ENCODE measurements at regions not wholly inside any gene's neighbourhood (a gene's known extent, or its start where the extent isn't known, plus 50 kb on each side); places are given as distances from the start of the nearest gene placed in this dataset.

GRCh38 chr3:181660337-181660736 lies 51.4 kb upstream of the SOX2 start:
- WGBS (ENCODE audit: insufficient coverage, insufficient read length) = no CpG with 5 or more reads among the region's 2 CpGs
- Histone ChIP-seq H3K4me1 (ENCODE audit: control insufficient read depth, insufficient read depth, low read length) (no peaks in the 10 kb centered on the region), H3K4me3 (ENCODE audit: low read length) (no peak overlapping the region), H3K36me3 (ENCODE audit: control insufficient read depth, insufficient read depth, low read length) (no peaks in the 10 kb centered on the region), H3K9me3 (ENCODE audit: control insufficient read depth, insufficient read depth, low read length) (no peaks in the 10 kb centered on the region), H3K27me3 (ENCODE audit: control insufficient read depth, insufficient read depth, low read length) (no peaks in the 10 kb centered on the region), H3K27ac (ENCODE audit: low read length) (no peak overlapping the region)
- DNase-seq (ENCODE audit: low read depth, low spot score) = no peak

- no peak overlapping the region for H3K27ac ChIP-seq (ENCODE audit: low read length)
- no CpG with 5 or more reads among the region's 1 CpG for WGBS (ENCODE audit: insufficient coverage, insufficient read length)
- no peaks in the 10 kb centered on the region for H3K36me3 ChIP-seq (ENCODE audit: control insufficient read depth, insufficient read depth, low read length)
- no peaks in the 10 kb centered on the region for H3K4me1 ChIP-seq (ENCODE audit: control insufficient read depth, insufficient read depth, low read length)
- H3K27me3 ChIP-seq (ENCODE audit: control insufficient read depth, insufficient read depth, low read length) = no peaks in the 10 kb centered on the region
- no peak for DNase-seq (ENCODE audit: low read depth, low spot score)
- no peak overlapping the region for H3K4me3 ChIP-seq (ENCODE audit: low read length)
- H3K9me3 ChIP-seq (ENCODE audit: control insufficient read depth, insufficient read depth, low read length) = no peaks in the 10 kb centered on the region
Observed at GRCh38 chr3:181637456-181637855, 74.3 kb upstream of the SOX2 start.

- WGBS (ENCODE audit: insufficient coverage, insufficient read length) = no CpG with 5 or more reads among the region's 4 CpGs
- Histone ChIP-seq H3K36me3 (ENCODE audit: control insufficient read depth, insufficient read depth, low read length) (no peaks in the 10 kb centered on the region), H3K27me3 (ENCODE audit: control insufficient read depth, insufficient read depth, low read length) (no peaks in the 10 kb centered on the region), H3K27ac (ENCODE audit: low read length) (no peak overlapping the region), H3K9me3 (ENCODE audit: control insufficient read depth, insufficient read depth, low read length) (no peaks in the 10 kb centered on the region), H3K4me3 (ENCODE audit: low read length) (no peak overlapping the region), H3K4me1 (ENCODE audit: control insufficient read depth, insufficient read depth, low read length) (no peaks in the 10 kb centered on the region)
- no peak for DNase-seq (ENCODE audit: low read depth, low spot score)
Observed at GRCh38 chr3:181637056-181637455, 74.7 kb upstream of the SOX2 start.

GRCh38 chr3:181635141-181635540 lies 76.6 kb upstream of the SOX2 start:
- Histone ChIP-seq H3K9me3 (ENCODE audit: control insufficient read depth, insufficient read depth, low read length) (no peaks in the 10 kb centered on the region), H3K36me3 (ENCODE audit: control insufficient read depth, insufficient read depth, low read length) (no peaks in the 10 kb centered on the region), H3K27me3 (ENCODE audit: control insufficient read depth, insufficient read depth, low read length) (no peaks in the 10 kb centered on the region), H3K4me3 (ENCODE audit: low read length) (no peak overlapping the region), H3K27ac (ENCODE audit: low read length) (no peak overlapping the region), H3K4me1 (ENCODE audit: control insufficient read depth, insufficient read depth, low read length) (no peaks in the 10 kb centered on the region)
- WGBS (ENCODE audit: insufficient coverage, insufficient read length) = no CpG with 5 or more reads among the region's 4 CpGs
- no peak for DNase-seq (ENCODE audit: low read depth, low spot score)

- no peaks in the 10 kb centered on the region for H3K9me3 ChIP-seq (ENCODE audit: control insufficient read depth, insufficient read depth, low read length)
- H3K27me3 ChIP-seq (ENCODE audit: control insufficient read depth, insufficient read depth, low read length) = no peaks in the 10 kb centered on the region
- no peaks in the 10 kb centered on the region for H3K4me1 ChIP-seq (ENCODE audit: control insufficient read depth, insufficient read depth, low read length)
- no peak overlapping the region for H3K27ac ChIP-seq (ENCODE audit: low read length)
- WGBS (ENCODE audit: insufficient coverage, insufficient read length) = no CpG with 5 or more reads among the region's 7 CpGs
- H3K36me3 ChIP-seq (ENCODE audit: control insufficient read depth, insufficient read depth, low read length) = no peaks in the 10 kb centered on the region
- no peak for DNase-seq (ENCODE audit: low read depth, low spot score)
- H3K4me3 ChIP-seq (ENCODE audit: low read length) = no peak overlapping the region
Observed at GRCh38 chr3:181633556-181633955, 78.2 kb upstream of the SOX2 start.

- no peak for DNase-seq (ENCODE audit: low read depth, low spot score)
- no peaks in the 10 kb centered on the region for H3K27me3 ChIP-seq (ENCODE audit: control insufficient read depth, insufficient read depth, low read length)
- H3K4me1 ChIP-seq (ENCODE audit: control insufficient read depth, insufficient read depth, low read length) = no peaks in the 10 kb centered on the region
- no peak overlapping the region for H3K27ac ChIP-seq (ENCODE audit: low read length)
- WGBS (ENCODE audit: insufficient coverage, insufficient read length) = no CpG with 5 or more reads among the region's 3 CpGs
- H3K36me3 ChIP-seq (ENCODE audit: control insufficient read depth, insufficient read depth, low read length) = no peaks in the 10 kb centered on the region
- H3K9me3 ChIP-seq (ENCODE audit: control insufficient read depth, insufficient read depth, low read length) = no peaks in the 10 kb centered on the region
- H3K4me3 ChIP-seq (ENCODE audit: low read length) = no peak overlapping the region
Observed at GRCh38 chr3:181631901-181632300, 79.8 kb upstream of the SOX2 start.

- H3K27me3 ChIP-seq (ENCODE audit: control insufficient read depth, insufficient read depth, low read length) = no peaks in the 10 kb centered on the region
Observed at GRCh38 chr3:181630853-181631252, 80.9 kb upstream of the SOX2 start.

GRCh38 chr3:181629711-181630110 lies 82.0 kb upstream of the SOX2 start:
- no peak overlapping the region for H3K27ac ChIP-seq (ENCODE audit: low read length)

More at GRCh38 chr3:181630853-181631252, 80.9 kb upstream of the SOX2 start:
- no peak for DNase-seq (ENCODE audit: low read depth, low spot score)
- no peaks in the 10 kb centered on the region for H3K36me3 ChIP-seq (ENCODE audit: control insufficient read depth, insufficient read depth, low read length)
- H3K9me3 ChIP-seq (ENCODE audit: control insufficient read depth, insufficient read depth, low read length) = no peaks in the 10 kb centered on the region
- no peak overlapping the region for H3K4me3 ChIP-seq (ENCODE audit: low read length)
- no peaks in the 10 kb centered on the region for H3K4me1 ChIP-seq (ENCODE audit: control insufficient read depth, insufficient read depth, low read length)
- H3K27ac ChIP-seq (ENCODE audit: low read length) = no peak overlapping the region

GRCh38 chr3:181629029-181629428 lies 82.7 kb upstream of the SOX2 start:
- H3K4me3 ChIP-seq (ENCODE audit: low read length) = no peak overlapping the region
- no peaks in the 10 kb centered on the region for H3K4me1 ChIP-seq (ENCODE audit: control insufficient read depth, insufficient read depth, low read length)
- WGBS (ENCODE audit: insufficient coverage, insufficient read length) = no CpG with 5 or more reads among the region's 1 CpG
- no peak for DNase-seq (ENCODE audit: low read depth, low spot score)
- H3K27ac ChIP-seq (ENCODE audit: low read length) = no peak overlapping the region
- H3K36me3 ChIP-seq (ENCODE audit: control insufficient read depth, insufficient read depth, low read length) = no peaks in the 10 kb centered on the region
- no peaks in the 10 kb centered on the region for H3K9me3 ChIP-seq (ENCODE audit: control insufficient read depth, insufficient read depth, low read length)
- H3K27me3 ChIP-seq (ENCODE audit: control insufficient read depth, insufficient read depth, low read length) = no peaks in the 10 kb centered on the region

More at GRCh38 chr3:181629711-181630110, 82.0 kb upstream of the SOX2 start:
- Histone ChIP-seq H3K9me3 (ENCODE audit: control insufficient read depth, insufficient read depth, low read length) (no peaks in the 10 kb centered on the region), H3K4me3 (ENCODE audit: low read length) (no peak overlapping the region), H3K27me3 (ENCODE audit: control insufficient read depth, insufficient read depth, low read length) (no peaks in the 10 kb centered on the region), H3K36me3 (ENCODE audit: control insufficient read depth, insufficient read depth, low read length) (no peaks in the 10 kb centered on the region), H3K4me1 (ENCODE audit: control insufficient read depth, insufficient read depth, low read length) (no peaks in the 10 kb centered on the region)
- no CpG with 5 or more reads among the region's 3 CpGs for WGBS (ENCODE audit: insufficient coverage, insufficient read length)
- DNase-seq (ENCODE audit: low read depth, low spot score) = no peak

GRCh38 chr3:181628384-181628783 lies 83.3 kb upstream of the SOX2 start:
- DNase-seq (ENCODE audit: low read depth, low spot score) = no peak
- H3K9me3 ChIP-seq (ENCODE audit: control insufficient read depth, insufficient read depth, low read length) = no peaks in the 10 kb centered on the region
- H3K36me3 ChIP-seq (ENCODE audit: control insufficient read depth, insufficient read depth, low read length) = no peaks in the 10 kb centered on the region
- H3K27ac ChIP-seq (ENCODE audit: low read length) = no peak overlapping the region
- no peaks in the 10 kb centered on the region for H3K4me1 ChIP-seq (ENCODE audit: control insufficient read depth, insufficient read depth, low read length)
- H3K4me3 ChIP-seq (ENCODE audit: low read length) = no peak overlapping the region
- H3K27me3 ChIP-seq (ENCODE audit: control insufficient read depth, insufficient read depth, low read length) = no peaks in the 10 kb centered on the region

GRCh38 chr3:181626036-181626435 lies 85.7 kb upstream of the SOX2 start:
- DNase-seq (ENCODE audit: low read depth, low spot score) = no peak
- H3K9me3 ChIP-seq (ENCODE audit: control insufficient read depth, insufficient read depth, low read length) = no peaks in the 10 kb centered on the region
- H3K4me1 ChIP-seq (ENCODE audit: control insufficient read depth, insufficient read depth, low read length) = no peaks in the 10 kb centered on the region
- H3K4me3 ChIP-seq (ENCODE audit: low read length) = no peak overlapping the region
- no CpG with 5 or more reads among the region's 1 CpG for WGBS (ENCODE audit: insufficient coverage, insufficient read length)
- no peaks in the 10 kb centered on the region for H3K27me3 ChIP-seq (ENCODE audit: control insufficient read depth, insufficient read depth, low read length)
- no peak overlapping the region for H3K27ac ChIP-seq (ENCODE audit: low read length)
- no peaks in the 10 kb centered on the region for H3K36me3 ChIP-seq (ENCODE audit: control insufficient read depth, insufficient read depth, low read length)
